HG03064 (cell line): ENCODE measurements at regions not wholly inside any gene's neighbourhood (a gene's known extent, or its start where the extent isn't known, plus 50 kb on each side); places are given as distances from the start of the nearest gene placed in this dataset.

Experiments
- ATAC-seq: cut with Tn5 transposase; IDR thresholded peaks from one replicate; pipeline ENCODE4 v1.9.1; 2021; ENCODE audit warnings: low read depth; ENCODE audit not compliant: unreplicated experiment

GRCh38 chr7:47724335-47724982 is 142.5 kb upstream of the TNS3 start:
- no peak for ATAC-seq

- no peak for ATAC-seq
Observed at GRCh38 chr7:47722126-47722525, 140.2 kb upstream of the TNS3 start.

GRCh38 chr7:47721670-47722069 is 139.8 kb upstream of the TNS3 start:
- ATAC-seq, result no peak

- ATAC-seq, result no peak
Observed at GRCh38 chr7:47720907-47721244, 139.0 kb upstream of the TNS3 start.

- ATAC-seq, result no peak
Observed at GRCh38 chr7:47720141-47720906, 138.4 kb upstream of the TNS3 start.

GRCh38 chr7:47719675-47720074 is 137.8 kb upstream of the TNS3 start:
- no peak for ATAC-seq

GRCh38 chr7:47715631-47716068 is 133.7 kb upstream of the TNS3 start:
- no peak for ATAC-seq

GRCh38 chr7:47714669-47715607 is 133.0 kb upstream of the TNS3 start:
- ATAC-seq, result peak; percentile 78

GRCh38 chr7:47713595-47713994 is 131.7 kb upstream of the TNS3 start:
- no peak for ATAC-seq

GRCh38 chr7:47712416-47712815 is 130.5 kb upstream of the TNS3 start:
- no peak for ATAC-seq

- ATAC-seq, result no peak
Observed at GRCh38 chr7:47711776-47712175, 129.9 kb upstream of the TNS3 start.

- no peak for ATAC-seq
Observed at GRCh38 chr7:47710201-47710935, 128.5 kb upstream of the TNS3 start.

- ATAC-seq, result no peak
Observed at GRCh38 chr7:47709451-47709850, 127.5 kb upstream of the TNS3 start.

GRCh38 chr7:47709051-47709450 is 127.1 kb upstream of the TNS3 start:
- no peak for ATAC-seq

GRCh38 chr7:47707583-47707982 is 125.7 kb upstream of the TNS3 start:
- ATAC-seq, result no peak

- no peak for ATAC-seq
Observed at GRCh38 chr7:47704936-47705335, 123.0 kb upstream of the TNS3 start.

GRCh38 chr7:47702080-47702479 is 120.2 kb upstream of the TNS3 start:
- no peak for ATAC-seq

GRCh38 chr7:47698386-47698785 is 116.5 kb upstream of the TNS3 start:
- ATAC-seq, result no peak

- no peak for ATAC-seq
Observed at GRCh38 chr7:47697543-47697942, 115.6 kb upstream of the TNS3 start.

GRCh38 chr7:47696152-47696710 is 114.3 kb upstream of the TNS3 start:
- no peak for ATAC-seq
